Suppressor macrophage treated with lipopolysaccharide for 1 hour (primary cell): ENCODE measurements at regions not wholly inside any gene's neighbourhood (a gene's known extent, or its start where the extent isn't known, plus 50 kb on each side); places are given as distances from the start of the nearest gene placed in this dataset.

Experiments used
- DNase-seq, 3 donors: peaks; one replicate each; pipeline ENCODE4 v3.0.0-alpha.2; 2020 to 2022

DNA sequence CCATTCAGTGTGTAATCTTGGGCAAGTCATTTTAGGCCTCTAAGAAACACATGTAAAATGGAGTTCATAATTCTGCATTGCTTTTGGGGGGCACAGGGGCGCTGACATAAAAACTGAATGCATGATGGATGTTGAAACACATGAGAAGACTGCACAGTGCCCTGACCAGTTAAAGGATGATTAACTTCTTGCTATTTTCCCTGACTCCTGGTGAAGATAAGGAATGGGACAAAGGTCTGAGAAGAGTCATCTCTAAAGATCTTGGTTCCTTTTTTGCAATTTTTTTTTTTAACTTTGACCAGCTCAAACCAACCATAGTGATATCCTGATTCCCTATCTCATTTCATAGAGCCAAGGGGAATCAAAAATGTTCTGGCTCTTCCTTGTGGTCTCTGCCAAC, 134.9 kb upstream of the TENM4 start:
- no peak for DNase-seq

- no peak for DNase-seq
Observed at GRCh38 chr11:79570104-79570503, 129.3 kb upstream of the TENM4 start.

DNA sequence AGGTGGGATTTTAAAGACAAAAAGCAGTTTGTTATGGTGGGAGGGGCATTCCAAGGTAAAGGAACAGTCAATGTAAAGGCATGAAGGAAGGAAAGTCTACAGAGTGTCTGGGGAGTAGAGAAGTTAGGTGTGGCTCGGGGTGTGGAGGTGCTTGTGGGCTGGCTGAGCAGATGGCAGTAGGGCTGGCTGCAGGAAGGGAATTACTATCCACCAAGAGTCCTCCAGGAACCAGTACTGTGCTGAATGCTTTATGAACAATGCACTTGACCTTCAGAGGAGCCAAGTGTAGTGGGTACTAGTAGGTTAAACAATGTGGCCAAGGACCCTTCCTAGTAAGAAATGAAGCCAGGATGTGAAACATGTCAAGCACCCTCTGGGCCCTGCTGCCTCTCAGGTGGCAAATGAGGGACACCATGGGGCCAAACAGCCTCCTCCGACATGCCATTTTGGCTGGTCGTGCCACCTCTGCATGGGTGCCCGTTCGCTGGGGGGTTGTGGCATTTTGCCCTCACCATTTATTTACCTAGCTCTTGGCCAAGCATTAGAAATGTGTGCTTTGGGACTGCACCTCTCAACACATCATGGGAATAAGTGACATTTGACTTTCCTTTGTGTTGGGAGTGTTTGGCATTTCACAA, 123.6 kb upstream of the TENM4 start:
- DNase-seq = no peak

GRCh38 chr11:79561496-79561895, 120.7 kb upstream of the TENM4 start:
- DNase-seq = no peak

- DNase-seq = no peak
Observed at GRCh38 chr11:79550809-79551208, 110.0 kb upstream of the TENM4 start.

DNA sequence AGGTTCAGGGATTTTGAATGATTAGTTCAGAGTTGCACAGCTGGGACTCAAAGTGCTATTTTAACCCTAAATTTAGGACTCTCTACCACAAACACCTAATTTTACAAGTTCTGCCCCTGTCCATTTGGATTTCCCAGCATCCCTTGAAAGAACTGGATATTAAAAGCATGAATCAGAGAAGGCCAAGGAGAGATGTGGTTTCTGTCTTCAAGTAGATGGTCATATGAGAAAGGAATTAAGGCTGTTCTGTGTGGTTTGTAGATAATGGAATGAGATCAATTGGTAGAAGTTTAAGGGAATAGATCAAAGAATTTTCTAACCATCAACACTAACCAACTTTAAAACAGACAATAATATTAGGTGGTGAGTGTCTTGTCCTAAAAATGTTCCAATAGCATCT, 106.4 kb upstream of the TENM4 start:
- no peak for DNase-seq

- DNase-seq = no peak
Observed at GRCh38 chr11:79546351-79546750, 105.5 kb upstream of the TENM4 start.

- DNase-seq = no peak
Observed at GRCh38 chr11:79544361-79544760, 103.5 kb upstream of the TENM4 start.

- DNase-seq = no peak
Observed at GRCh38 chr11:79543101-79543500, 102.3 kb upstream of the TENM4 start.

GRCh38 chr11:79541466-79541865, 100.6 kb upstream of the TENM4 start:
- DNase-seq = no peak

GRCh38 chr11:79538775-79539174, 97.9 kb upstream of the TENM4 start:
- DNase-seq = no peak

GRCh38 chr11:79536155-79536917, 95.5 kb upstream of the TENM4 start:
- no peak for DNase-seq

GRCh38 chr11:79535606-79536005, 94.8 kb upstream of the TENM4 start:
- DNase-seq = no peak

DNA sequence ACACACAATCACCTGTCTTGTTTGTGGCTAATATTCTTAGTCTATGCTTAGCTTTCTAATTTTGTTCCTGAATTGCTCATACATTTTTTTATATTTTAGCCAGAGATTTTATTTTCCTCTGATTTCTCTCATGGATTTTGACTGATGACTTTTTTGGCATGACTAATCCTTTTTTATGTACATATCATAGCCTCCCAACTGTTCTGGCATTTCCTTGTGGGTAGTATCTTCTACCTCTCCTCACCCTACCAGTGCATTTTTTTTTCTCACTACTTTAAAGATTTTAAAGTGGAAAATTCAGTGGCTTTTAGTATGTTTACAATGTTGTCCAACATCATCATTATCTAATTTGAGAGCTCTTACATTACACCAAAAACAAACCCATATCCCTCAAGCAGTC, 84.4 kb upstream of the TENM4 start:
- DNase-seq = no peak

- no peak for DNase-seq
Observed at GRCh38 chr11:79522626-79523025, 81.8 kb upstream of the TENM4 start.

DNA sequence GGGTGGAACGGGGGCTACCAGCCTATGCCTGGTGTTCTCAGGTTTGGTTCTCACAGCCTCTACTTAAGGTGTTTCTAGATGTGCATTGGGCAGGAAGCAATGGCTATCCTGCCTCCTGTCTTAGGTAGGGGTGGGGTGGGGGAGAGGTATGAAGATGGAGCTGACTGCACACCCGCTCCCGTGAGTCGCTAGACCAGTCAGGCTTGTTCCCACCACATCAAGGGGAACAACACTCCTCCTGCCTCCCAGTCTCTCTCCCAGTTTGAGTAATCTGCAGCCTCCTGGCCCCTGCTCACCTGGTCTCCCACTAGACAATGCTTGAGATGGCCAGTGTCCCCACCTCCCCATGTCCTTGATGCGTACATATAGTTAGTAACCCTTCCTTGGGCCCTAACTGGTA, 79.3 kb upstream of the TENM4 start:
- no peak for DNase-seq

- no peak for DNase-seq
Observed at GRCh38 chr11:79515781-79516180, 75.0 kb upstream of the TENM4 start.

DNA sequence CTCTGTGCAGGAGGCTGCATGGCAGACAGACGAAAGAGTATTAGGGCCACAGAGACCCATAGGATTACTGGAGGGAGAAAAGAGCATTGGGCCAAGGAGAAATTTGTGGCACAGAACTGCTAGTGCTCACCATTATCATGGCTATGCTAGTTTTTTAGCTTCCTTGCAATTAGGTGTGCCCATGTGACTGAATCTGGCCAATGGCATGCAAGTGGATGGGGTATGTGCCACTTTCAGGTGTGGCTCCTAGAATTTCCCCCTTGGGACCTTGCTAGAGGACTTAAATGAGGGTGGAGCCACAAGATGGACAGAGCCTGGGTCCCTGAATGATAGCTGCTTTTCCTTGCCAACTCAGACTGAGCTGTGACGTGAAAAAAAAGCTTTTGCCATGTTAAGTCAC, 73.9 kb upstream of the TENM4 start:
- DNase-seq = no peak

GRCh38 chr11:79514290-79514689, 73.5 kb upstream of the TENM4 start:
- no peak for DNase-seq

DNA sequence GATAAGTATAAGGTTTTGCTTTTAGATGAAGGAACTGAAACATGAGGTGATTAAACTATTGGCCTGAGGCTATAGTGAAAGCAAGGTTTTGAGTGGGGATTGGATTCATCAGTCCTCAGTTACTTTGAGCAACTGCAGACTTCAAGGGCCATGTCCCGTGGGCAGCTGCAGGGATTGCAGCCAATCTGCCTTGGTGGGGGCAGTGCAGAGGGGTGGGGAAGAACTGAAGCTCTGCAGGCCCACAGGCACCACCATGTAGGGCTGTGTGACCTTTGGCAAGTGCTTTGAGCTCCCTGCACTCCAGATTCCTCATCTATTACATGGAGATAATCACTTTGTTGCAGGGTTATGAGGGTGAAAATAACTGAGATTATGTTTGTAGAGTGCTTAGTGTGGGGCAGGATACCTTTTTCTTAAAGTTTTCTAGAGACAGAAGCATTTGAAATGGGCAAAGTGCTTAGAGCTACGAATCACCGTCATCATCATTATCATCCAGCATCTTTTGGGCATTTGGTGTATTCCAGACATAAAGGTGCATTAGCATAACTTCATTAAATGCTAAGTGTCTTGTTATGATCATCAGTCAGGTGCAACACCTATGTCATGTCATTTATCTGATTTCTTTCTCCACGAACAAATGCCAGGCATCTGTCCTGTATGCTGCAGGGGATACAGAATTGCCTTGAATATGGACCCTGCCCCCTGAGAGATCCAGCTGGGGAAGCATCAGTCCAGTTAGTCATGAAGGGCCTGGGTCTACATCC, 72.1 kb upstream of the TENM4 start:
- DNase-seq = no peak

GRCh38 chr11:79510960-79511359, 70.1 kb upstream of the TENM4 start:
- no peak for DNase-seq

GRCh38 chr11:79508461-79508860, 67.6 kb upstream of the TENM4 start:
- DNase-seq = no peak

- DNase-seq = no peak
Observed at GRCh38 chr11:79507706-79508105, 66.9 kb upstream of the TENM4 start.

GRCh38 chr11:79506734-79507344, 66.0 kb upstream of the TENM4 start:
- no peak for DNase-seq
